ENCODE measurements at regions not wholly inside any gene's neighbourhood (a gene's known extent, or its start where the extent isn't known, plus 50 kb on each side); places are given as distances from the start of the nearest gene placed in this dataset.
"Not testable (repeated sequence)": the region's sequence is repeated elsewhere in the genome, so short reads cannot be mapped to it uniquely, and the experiment has no call there.

DNA sequence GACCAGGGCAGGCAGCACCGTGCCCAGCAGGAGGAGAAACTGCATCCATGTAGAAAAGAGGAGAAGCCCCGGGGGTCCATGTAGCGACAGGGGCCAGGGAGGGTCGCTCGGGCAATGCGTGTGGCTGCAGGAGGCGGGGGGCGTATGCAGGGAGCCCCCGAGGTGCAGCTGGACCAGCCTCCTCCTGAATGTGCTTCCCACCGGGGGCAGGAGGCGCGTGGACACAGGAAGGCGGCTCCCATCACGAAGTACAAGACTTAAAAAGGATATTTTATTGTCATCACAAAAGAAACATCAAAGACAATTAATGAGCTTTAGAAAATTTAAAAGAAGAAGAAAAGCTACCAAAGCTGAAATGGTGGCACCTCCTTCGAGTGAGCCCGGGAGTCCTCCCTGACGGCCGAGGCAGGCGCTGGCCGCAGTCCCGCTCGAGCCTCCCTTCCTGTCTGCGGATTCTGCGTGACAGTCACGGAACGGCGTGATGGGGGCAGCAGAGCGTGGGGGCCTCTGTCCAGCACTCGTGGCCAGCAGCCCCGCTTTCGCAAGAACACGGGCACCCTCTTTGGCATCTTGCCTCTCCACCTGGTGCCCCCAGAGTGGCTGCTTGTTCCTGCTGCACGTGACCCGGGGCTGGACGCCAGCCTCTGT, 238.0 kb downstream of the TMEM121 start:
- not testable (repeated sequence) for DNase-seq

DNA sequence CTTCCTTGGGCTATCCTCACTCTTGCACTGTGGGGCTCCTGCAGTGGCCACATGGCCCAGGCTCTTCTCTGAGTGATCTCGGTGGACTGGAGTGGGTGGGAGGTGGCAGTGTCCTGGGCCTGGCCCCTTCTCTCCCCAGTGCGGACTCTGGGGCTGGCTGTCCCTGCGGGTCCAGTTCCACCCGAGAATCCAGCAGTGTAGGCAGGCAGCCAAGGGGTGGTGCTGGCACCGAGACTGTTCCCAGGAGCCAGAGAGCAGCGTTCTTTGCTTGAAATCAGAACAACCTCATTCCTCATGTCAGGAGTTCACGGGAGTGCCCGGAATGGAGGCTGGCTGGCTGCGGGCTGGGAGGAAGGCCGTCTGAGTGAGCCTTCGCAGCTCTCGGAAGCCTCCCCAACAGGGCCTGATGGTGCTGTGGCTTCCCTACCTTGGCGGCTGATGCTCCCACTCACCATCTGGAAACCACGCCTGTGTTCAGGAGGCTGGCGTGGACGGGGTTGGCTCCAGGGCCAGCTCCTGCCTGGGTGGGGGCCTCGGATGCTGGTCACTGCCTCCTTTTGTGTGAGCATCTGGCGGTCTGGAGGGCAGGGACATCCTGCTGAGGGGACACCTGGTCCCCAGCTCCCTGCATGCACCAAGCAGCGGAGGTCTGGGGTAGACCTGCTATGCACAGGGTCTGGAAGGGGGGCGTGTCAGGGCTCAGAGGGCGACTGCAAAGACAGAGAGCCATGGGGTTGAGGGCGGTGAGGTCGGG, 238.9 kb downstream of the TMEM121 start:
- not testable (repeated sequence) for DNase-seq

DNA sequence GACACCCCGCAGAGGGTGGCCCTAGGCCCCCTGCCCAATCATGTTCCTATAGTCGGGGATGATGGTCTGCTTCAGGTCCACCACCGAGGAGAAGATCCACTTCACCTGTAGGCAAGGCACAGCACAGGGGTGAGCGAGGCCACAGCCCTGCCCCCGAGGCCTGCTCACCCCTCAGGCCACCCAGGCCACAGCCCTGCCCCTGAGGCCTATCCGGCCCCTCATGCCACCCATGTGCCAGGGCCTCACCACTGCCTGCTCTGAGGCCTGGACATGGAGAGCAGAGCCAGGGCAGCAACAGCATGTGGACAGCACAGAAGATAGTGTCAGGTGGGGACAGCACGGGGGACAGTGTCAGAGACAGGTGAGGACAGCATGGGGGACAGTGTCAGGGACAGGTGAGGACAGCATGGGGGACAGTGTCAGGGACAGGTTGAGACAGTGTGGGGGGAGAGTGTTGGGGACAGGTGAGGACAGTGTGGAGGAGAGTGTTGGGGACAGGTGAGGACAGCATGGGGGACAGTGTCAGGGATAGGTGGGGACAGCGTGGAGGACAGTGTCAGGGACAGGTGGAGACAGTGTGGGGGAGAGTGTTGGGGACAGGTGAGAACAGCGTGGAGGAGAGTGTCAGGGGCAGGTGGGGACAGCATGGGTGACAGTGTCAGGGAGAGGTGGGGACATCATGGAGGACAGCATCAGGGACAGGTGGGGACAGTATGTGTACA, 239.7 kb downstream of the TMEM121 start:
- DNase-seq = no peak

DNA sequence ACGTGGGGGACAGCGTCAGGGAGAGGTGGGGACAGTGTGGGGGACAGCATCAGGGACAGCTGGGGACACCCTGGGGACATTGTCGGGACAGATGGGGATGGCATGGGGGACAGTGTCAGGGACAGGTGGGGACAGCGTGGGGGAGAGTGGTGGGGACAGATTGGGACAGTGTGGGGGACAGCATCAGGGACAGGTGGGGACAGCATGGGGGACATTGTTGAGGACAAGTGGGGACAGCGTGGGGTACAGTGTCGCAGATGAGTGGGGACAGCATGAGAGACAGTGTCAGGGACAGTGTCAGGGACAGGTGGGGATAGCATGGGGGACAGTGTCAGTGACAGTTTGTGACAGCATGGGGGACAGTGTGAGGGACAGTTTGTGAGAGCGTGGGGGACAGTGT, 240.9 kb downstream of the TMEM121 start:
- no peak for DNase-seq

DNA sequence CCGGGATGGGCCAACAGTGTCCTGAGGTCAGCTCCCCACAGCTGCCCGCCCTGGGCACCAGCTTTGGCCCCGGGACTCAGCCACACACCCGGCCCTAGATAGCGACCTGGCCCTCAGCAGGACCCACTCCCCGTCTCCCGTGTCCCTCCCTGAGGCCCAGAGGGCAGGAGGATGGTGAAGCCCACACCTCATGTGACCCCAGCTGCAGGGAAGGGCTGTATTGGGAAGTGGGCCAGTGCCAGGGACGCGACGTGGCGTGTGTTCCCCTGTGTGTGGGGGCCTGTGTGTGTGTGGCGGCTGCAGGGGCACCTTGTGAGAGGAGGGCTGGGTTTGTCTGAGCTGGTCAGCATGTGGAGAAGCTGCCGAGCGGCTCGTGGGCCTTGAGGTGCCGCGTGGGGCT, 241.7 kb downstream of the TMEM121 start:
- not testable (repeated sequence) for DNase-seq

GRCh38 chr14:105769061-105769730, 242.8 kb downstream of the TMEM121 start:
- DNase-seq = not testable (repeated sequence)

GRCh38 chr14:105770619-105771216, 244.3 kb downstream of the TMEM121 start:
- not testable (repeated sequence) for DNase-seq

DNA sequence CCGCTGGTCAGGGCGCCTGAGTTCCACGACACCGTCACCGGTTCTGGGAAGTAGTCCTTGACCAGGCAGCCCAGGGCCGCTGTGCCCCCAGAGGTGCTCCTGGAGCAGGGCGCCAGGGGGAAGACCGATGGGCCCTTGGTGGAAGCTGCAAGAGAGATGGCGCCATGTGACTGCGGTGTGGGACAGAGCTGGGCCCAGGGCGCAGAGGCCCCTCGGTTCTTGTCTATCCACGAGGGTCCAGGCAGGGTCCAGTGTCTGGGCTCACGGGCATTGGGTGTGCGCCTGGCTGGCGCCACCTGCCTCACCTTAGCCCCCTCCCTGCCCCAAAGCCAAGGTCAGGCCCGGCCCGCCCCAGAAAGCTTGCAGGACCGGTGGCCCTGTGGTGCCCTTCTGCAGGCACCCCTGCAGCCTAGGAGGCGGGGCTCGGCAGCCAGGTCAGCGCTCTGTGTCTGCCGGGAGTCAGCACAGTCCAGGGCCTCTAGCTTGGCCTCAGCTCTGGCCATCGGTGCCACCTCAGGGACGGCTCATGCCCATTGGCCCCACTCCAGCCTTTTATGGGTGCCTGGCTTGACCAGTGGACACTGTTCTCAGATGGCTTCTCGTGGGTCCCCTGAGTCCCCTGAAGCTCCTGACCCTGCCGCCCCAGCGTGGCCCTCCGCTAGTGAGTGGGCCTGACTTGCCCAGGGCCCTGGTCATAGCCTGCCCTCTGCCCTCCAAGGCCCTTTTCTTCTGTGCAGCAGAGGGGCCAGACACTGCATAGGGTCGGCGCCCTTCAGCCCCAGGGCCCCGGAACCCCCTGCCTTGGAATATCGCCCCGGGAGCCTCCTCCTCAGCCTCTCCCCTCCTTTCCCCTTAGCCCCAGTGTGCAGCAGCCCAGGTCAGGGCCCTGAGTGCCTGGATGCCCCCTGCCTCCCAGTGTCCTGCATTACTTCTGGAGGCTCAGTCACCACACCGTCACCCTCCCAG, 245.2 kb downstream of the TMEM121 start:
- DNase-seq = not testable (repeated sequence)

DNA sequence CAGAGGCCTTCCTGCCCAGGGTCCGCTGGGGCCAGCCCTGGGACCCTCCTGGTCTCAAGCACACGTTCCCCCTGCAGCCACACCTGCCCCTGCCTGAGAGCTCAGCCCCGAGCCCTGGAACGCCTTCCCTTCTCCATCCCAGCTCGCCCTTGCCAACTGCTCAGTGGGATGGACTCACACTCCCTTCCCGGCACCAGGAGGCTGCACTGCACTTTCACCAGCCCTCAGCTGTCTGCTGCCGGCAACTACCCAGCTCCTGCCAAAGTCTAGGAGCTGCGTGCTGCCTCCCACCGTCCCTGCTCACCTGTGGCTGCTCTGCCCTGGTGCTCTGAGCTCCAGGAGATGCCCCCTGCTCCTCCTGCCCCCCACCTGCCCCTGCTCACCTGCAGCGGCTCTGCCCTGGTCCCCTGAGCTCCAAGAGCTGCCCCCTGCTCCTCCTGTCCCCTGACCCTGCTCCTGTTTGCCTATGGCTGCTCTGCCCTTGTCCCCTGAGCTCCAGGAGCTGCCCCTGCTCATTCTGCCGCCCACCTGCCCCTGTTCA, 246.4 kb downstream of the TMEM121 start:
- not testable (repeated sequence) for DNase-seq

- DNase-seq = no peak
Observed at GRCh38 chr14:105773584-105773983, 247.2 kb downstream of the TMEM121 start.

DNA sequence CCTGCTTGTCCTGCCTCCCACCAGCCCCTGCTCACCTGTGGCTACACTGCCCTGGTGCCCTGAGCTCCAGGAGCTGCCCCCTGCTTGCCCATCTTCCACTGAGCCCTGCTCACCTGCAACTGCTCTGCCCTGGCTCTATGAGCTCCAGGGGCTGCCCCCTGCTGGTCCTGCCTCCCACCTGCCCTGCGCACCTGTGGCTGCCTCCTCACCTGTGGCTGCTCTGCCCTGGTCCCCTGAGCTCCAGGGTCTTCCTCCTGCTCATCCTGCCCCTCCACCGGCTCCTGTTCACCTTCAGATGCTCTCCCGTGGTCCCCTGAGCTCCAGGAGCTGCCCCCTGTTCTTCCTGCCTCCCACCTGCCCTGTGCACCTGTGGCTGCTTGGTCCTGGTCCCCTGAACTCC, 247.6 kb downstream of the TMEM121 start:
- no peak for DNase-seq

DNA sequence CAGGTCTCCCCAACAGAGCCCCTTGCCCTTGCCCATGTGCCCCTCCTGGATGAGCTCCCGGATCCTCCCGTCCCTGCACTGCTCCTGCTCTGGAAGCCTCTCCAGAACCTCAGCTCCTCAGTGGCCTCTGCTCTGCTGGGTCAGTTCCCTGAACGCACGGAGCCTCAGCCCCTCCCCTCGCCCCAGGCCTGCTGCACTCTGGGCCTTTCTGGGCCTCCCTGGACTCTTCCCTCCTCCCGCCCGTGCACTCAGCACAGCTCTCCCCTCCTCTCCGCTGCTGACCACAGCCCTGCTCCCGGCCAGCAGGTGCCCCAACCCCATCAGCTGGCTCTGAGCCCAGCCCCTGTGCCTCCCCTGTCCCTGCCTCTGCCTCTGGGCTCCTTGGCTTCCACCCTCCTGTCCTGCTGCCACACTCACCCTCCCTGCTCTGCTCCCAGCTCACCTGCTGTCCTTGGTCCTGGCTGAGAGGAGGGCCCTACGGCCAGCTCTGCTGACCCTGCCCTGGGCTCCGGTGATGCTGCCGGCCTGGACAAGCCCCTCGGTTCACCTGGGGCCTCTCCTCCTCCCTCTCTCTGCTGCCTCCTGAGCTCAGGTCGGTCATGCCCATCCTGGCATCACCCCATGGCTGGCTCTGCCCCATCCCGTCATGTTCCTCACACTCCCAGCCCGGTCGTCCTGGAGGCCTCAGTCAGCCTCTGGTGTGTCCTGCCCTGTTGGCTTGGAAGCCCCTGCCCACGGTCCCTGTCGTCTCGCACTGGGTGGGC, 248.4 kb downstream of the TMEM121 start:
- DNase-seq = not testable (repeated sequence)

DNA sequence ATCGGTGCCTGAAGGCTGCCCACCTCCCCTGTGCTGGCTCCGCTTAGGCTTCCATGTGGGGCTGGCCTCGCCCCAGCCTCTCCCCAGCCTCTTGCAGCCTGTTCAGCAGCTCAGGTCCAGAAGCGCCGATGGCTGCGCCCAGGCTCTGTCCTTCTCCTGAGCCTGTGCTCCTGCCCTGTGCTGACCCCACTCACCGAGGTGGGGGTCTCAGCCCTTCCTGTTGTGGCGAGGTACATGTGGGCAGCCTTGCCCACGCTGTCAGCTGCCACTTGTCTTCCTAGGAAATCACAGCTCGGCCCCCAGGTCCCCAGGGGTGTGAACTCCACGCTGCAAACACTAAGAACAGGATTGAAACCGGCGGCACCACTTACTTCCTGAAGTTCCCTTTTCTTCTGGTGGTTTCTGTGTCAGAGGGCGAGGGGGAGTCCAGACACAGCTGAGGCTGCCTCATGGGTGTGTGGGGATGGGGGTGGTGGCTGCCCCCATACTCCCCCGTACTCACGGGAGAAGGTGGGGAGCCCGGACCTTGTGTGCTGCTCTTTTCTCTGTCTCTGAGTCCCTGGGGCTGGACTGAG, 249.1 kb downstream of the TMEM121 start:
- not testable (repeated sequence) for DNase-seq

- not testable (repeated sequence) for DNase-seq
Observed at GRCh38 chr14:105776112-105776511, 249.7 kb downstream of the TMEM121 start.

GRCh38 chr14:105776924-105777323, 250.5 kb downstream of the TMEM121 start:
- DNase-seq = no peak

DNA sequence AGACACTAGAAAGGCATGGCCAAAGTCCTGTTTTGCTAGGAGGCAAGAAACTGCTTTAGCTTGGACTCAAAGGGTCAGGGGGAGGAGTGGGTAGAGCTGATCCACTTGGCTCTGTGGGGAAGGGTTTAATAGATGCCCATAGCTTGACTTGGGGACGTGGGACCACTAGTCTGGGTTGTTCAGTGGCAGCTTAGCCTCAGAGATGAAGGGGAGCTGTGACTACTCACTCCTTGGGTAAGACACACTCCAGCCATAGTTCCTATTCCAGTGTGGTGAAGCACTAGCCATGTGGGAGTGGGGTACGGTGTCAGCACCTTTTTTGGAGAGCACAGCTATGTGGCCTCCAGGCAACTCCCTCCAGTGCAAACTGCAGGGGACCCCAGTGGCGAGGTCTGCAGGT, 257.3 kb downstream of the TMEM121 start:
- no peak for DNase-seq

- no peak for DNase-seq
Observed at GRCh38 chr14:105793836-105794235, 267.5 kb downstream of the TMEM121 start.

DNA sequence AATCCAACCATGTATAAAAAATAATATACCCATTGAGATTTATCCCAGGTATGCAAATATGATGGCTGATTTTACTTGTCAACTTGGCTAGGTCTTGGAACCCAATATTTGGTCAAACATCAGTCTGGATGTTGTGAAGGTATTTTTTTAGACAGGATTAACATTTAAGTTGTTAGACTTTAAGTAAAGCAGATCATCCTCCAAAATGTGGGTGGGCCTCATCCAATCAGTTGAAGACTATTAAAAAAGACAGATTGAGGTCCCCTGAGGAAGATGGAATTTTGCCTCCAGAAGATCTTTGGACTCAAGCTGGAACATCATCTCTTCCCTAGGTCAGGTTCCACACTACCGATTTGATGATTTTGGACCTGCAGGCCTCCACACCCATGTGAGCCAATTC, 271.2 kb downstream of the TMEM121 start:
- DNase-seq = no peak

DNA sequence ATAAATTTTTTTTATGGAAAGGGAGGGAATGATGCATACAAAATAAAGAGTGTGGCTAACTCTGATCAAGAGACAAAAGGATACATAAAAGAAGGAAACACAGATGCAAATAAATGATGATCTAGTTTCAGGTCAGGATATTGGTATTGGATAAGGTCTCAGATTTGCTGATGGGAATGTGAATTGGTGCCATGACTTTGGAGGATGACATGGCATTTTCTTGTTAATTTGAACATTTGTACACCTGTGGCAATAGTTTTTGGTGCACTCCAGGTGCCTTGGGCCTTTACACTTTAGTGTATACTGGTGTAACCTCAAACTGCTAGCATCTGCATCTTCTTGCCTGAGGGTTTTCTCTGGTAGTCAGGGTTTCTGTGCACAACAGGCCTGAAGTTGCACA, 279.3 kb downstream of the TMEM121 start:
- DNase-seq = no peak

DNA sequence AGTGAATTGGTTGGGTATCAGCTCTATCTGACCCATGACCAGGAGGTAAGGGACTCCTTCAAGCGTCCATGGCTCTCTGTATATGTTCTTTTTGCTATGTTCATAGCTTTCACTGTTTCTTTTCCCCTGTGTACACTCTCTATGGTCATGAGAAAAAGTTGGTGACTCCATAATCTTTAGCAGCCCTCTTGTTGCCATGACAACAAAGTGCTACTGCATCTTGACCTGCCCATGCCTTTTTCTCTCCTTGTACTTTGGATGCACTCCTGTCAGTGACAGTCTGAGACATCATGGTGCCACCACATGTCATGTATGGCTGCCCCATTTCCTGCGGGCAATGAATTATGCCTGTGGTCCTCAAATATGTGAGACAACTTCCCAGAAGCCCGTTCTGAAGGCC, 280.2 kb downstream of the TMEM121 start:
- DNase-seq = no peak
